GM19324 (cell line): ENCODE measurements at regions not wholly inside any gene's neighbourhood (a gene's known extent, or its start where the extent isn't known, plus 50 kb on each side); places are given as distances from the start of the nearest gene placed in this dataset.

Source experiments
- ATAC-seq: cut with Tn5 transposase; IDR thresholded peaks from one replicate; pipeline ENCODE4 v1.9.1; 2021; ENCODE audit warnings: mild to moderate bottlenecking, moderate library complexity; ENCODE audit not compliant: unreplicated experiment, low FRiP score

DNA sequence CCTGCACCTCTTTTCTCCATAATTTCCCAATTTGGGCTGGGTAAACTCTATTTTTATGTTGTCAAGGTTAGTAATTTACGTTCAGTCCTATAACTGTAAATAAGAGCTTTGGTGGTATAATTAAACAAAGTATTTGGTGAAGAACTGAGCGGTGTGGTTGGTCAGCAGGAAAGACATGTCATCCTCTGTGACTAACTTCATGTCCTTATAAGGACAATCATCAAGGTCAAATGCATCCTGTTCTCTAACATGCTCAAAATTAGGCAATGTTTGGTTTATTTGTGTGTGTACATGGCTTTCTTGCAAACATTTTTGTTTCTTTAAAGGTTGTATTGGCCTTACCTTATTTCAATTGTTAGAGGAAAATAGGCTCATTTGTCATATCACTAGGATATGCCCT, 121.5 kb upstream of the NABP1 start:
- no peak for ATAC-seq

DNA sequence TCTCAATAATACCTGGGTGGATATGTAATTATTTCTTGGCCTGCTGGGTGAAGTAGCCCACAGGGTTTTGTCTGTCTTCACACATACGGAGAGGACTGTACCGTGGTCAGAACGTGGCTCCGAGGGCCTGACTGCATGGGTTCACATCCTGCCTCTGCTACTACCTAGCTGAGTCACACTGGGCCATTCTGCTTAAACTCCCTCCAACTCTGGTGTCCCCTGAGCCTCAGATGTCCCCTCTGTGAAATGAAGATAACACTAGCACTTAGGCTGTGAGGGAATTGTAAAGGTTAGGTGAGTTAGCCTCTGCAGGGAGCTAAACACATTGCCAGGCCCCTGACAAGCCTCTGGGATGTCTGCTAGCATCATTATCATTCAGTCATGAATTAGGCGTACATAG, 120.1 kb upstream of the NABP1 start:
- ATAC-seq: no peak

DNA sequence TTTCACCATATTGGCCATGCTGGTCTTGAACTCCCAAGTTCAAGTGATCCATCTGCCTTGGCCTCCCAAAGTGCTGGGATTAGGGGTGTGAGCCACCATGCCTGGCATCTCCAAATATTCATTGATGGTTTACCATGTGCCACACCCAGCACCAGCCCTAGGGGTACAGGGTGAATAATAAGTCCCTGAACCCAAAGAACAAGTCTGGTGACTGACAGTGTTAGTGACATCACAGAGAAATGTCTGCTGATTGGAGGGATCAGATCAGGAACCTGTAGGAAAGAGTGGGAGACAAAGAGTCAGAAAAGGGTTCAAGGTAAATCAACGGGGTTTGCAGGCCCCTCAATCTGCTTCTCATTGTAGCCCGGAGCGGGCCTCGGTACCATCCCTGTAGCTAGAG, 118.4 kb upstream of the NABP1 start:
- no peak for ATAC-seq

DNA sequence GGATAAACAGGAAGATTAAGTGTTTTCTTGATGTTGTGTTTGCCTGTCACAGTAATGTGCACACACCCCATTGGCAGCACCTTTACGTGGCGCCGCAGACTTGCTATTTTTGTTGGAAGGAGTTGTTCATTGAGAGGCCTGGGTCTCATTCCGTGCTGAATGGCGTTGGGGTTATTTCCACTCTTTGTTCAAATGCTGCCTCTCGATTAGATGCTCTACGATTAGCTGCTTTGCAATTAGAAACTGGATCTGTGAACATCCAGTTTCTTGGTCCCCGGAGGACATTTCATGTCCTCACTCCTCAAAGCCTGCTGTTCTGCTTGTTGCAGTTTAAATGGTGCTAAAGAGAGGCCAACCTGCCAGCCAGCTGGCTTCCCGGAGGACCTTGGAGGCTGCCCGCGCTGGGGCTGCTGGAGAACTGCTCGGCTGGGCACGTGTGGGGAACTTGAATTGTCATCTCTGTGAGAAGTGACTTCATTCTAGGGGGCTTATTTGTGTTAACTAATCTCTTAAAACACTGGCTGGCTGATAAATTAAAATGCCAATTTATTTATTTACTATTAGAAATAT, 117.4 kb upstream of the NABP1 start:
- no peak for ATAC-seq

DNA sequence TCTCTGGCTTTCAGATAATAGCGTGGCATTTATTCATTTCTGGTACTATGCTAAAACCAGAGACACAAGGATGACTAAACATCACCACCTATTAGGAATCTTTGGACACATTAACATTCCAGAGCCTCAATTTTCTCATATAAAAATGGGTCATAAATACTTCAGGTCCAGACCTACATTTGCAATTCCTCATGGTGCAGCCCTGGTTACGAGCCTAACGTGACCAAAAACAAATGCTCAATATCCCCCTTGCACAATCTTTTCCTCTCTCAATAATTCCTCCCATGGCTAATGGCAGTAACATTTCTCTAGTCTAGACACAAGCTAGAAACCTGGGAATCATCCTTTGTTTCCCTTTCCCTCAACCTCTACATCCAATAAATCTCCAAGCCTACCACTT, 112.8 kb upstream of the NABP1 start:
- ATAC-seq: no peak

DNA sequence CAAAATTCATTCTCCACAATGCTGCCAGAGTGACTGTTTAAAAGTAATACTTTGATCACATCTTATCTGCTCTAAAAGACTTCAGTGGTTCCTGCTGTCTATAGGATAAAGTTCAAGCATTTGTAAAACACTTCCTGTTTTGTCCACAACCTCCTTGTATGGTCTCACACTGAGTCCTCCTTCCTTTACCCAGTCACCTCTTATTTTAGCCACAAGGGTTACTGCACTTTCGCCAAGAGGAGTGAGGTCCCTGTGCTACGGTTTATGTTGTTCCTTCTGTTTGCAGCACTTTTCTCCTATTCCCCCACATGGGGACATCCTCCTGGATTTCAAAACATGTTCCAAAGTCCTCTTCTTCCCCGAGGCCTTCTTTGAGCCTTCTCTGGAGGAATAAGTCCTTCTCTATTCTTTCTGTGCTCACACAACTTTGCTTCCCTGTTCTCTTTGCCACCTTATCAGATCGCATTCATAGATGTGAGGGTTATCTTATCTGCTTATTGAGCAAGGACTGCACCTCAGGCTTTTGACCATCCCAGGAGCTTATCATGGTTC, 112.2 kb upstream of the NABP1 start:
- ATAC-seq: no peak

DNA sequence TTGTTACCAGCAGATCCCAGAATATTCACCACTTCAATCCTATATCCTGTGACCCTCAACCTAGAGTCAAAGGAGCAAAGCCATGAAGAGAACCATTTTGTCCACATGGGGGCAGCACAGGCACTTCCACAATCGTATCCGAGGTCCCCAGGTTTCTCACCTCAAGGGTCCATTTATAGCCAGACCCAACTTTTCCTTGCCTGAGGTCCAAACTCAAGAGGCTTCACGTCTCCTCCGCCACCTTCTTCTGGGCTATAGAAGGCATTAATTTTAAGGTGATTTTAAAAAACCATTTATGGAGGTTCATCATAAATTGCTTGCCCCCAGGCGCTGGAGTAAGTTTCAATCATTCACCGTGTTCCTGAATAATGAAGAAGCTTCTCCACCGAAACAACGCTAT, 111.6 kb upstream of the NABP1 start:
- peak; percentile 63 for ATAC-seq

DNA sequence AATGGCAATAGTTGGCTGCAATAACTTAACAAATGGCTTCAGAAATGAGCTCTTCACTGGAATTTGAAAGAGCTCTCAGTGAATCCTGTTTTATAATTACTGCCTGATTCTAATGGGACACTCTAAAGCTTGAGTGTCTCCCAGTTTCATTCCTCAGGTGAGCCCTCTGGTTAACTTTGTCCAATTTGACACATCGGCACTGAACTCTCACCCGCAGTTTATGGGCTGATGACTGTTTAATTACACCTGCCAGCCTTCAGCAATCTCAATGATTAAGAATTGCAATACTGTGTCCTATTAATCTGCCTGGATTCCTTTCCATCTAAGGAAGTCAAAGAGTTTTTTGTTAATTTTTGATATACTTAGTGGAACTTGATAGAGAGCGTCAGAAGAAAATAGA, 110.7 kb upstream of the NABP1 start:
- no peak for ATAC-seq

DNA sequence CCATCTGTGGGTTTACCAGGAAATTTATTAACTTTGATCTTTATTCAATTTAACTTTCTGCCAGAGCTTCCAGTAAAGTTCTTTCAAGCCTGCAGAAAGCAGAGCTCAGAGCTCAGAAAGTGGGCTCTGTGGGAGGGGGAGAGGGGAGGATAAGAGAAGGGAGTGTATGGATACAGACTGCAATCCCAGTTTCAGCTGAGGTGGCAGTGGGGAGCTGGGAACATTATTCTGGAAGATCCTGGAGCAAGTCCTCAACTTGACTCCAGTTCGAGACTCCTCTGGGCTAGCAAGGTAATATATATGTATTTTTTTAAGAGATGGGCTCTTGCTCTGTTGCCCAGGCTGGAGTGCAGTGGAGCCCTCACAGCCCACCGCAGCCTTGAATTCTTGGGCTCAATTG, 108.9 kb upstream of the NABP1 start:
- no peak for ATAC-seq

DNA sequence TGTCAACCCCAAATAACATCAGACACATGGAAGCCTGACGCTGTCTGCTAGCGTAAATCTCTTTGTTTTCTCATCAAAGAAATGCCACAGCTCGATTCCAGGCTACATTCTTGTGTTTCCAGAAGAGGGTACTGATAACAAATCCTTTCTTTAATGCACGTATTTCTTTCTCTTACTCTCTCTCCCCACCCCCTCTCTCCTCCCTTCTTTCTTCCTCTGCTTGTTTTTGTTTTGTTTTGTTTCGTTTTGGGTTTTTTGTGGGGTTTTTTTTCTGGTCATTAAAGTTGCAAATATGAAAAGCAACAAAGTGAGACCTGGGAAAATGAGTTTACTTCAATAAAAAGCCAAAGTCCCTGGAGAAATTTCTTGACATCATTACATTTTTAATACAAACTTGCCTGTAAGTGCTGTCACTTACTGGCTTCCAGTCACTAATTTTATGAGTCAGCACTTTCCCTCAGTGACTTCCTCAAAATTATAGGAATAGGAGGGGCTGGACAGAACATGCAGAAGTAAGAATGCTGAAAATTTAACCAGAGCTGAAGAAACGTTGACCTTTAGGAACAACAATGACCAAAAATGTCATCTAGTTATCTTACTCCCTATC, 106.7 kb upstream of the NABP1 start:
- no peak for ATAC-seq

DNA sequence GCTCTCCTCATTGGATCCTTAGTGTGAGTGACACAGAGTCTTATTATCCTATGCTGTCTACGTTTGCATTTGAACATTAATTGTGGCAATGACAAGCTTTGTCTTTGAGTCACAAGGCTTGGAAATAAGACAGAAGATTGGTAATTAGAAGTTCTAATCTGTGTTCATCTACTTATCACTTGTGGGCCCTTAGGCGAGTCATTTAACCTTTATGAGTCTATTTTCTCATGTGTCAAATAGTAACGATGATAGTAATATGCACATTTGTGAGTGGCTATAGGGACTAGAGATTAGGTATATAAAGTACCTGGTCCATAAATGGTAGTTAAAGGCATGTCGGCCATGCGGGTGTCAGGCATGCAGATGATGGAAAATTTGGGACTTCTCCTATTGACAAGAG, 105.6 kb upstream of the NABP1 start:
- ATAC-seq: no peak

DNA sequence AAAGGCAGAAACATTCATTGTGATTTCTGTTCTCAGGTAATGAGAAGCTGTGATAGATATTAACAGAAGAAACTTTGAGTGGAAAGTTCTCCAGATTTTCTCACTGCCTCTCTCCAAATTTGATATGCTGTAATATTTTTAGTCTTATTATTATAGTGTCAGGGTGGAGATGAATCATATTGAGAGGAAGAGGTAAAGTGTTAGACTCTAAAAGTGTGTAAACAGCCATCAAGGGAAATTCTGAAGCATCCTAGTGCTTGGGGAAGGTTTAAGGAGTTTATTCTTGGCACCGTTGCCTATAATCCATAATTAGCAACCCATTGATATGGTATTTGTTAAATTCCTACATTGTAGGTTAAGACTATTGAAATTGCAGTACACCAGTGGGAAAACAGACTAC, 104.7 kb upstream of the NABP1 start:
- ATAC-seq: no peak

DNA sequence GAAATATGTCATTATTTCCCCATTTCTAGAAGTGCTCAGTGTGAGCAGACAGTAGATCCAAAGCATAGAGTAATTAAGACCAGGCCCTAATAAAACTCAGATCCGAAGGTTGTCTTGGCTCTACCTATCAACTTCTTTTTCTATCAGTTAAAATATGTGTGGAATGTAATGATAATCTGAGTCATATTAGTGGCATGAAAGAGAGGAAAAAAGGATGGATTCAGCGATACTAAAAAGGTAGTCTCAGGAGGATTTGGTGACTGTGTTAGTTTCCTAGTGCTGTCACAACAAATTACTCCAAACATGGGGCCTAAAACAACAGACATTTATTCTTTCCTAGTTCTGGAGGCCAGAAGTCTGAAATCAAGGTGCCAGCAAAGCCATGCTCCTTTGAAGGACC, 103.7 kb upstream of the NABP1 start:
- ATAC-seq: no peak

DNA sequence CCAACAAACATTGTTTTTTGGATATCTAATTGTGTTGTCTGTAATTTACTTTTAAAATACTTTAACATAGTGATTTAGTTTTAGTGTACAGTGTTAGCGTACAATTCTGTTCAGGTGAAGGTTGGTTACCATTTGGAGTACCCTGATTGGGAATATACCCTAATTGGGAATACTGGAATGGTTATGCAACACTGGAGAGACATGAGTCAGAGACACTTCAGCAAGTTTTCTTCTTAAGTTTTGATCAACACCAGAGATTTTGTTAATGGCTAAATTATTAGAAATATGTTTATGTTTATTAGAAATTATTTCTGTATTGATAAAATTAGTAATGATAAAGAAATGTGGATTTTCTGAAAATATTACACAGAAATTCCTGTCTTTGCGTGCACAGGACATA, 100.3 kb upstream of the NABP1 start:
- ATAC-seq: no peak

DNA sequence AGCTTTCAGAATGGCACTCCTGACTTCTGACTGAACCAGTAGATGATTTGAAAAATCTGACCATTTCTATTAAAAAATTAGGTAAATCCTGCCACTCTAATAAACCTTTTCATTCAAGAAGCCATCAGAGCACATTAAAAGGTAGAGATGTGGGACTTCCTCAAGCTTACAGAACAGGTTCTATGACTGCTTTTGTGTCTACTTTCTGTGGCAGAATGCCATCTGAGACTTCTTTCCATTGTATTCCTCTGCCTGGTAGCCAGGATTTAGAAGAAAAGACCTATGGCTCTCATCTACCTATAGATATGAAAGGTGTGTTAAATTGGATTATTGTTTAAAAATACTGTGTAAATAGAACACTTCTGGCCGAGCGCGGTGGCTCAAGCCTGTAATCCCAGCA, 99.9 kb upstream of the NABP1 start:
- no peak for ATAC-seq

DNA sequence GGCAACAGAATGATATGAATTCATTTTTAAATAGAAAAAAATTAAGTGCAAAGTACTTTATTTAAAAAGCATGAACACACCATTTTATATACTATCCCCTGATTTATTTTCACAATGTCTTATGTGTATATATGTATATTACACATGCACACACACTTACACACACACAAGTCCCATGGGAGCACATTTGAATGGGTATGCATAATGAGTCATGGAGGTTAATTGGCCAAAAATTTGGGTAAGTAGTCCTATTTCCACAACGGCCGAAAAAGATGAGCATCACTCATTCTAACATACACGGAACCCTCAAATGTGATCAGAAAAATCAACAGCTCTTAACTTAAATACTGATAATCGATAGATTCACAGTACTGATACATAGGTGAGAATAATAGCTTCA, 97.4 kb upstream of the NABP1 start:
- ATAC-seq: no peak

DNA sequence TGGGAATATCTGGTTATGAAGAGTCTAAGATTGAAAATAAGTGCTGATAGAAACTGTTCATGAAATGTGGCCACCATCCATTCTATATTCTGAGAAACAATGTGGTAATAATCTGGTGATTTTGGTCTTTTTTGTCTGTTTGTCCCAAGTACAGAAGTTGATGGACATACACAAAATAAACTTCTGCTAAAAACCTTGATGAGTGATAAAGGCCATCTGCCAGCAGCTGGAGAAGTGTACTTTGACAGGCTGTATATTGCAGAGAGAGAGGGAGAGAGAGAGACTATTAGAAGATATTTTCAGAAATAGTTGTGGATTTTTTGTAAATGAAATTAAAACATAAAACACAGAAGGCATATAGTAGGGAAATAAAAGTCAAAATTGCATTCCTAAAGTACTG, 96.9 kb upstream of the NABP1 start:
- ATAC-seq: no peak

DNA sequence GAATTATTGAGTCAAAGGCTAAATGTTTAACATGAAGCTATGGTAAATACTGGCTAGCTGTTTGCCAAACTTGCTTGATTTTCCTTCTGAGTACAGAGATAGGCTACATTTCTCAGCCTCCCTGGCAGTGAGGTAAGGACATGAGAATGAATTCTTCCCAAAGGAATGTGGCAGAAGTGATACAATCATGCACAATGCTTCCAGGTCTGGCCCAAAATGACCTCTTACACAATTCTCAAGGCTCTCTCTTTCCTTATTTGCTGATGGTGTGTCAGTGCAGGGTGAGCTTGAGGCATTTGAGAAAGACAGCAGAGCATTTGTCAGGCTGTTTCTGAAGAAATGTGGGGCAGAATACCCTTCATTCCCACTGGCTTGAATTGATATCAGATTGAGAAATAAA, 95.6 kb upstream of the NABP1 start:
- ATAC-seq: no peak

DNA sequence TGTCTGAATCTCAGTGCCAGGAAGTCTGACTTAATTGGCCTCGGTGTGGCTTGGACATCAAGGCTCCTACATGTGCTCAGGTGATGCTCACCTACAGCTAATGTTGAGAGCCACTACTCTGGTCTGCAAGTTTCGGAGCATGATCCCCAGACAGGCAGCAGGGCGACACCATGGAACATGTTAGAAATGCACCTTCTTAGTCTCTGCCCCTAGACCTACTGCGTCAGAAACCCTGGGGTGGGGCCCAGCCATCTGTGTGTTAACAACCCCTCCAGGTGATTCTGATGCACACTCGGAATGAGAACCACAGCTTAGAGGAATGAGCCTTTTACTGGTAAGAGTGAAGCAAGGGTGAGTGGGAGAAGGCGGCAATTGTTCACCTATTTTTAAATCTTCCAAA, 86.9 kb upstream of the NABP1 start:
- no peak for ATAC-seq

DNA sequence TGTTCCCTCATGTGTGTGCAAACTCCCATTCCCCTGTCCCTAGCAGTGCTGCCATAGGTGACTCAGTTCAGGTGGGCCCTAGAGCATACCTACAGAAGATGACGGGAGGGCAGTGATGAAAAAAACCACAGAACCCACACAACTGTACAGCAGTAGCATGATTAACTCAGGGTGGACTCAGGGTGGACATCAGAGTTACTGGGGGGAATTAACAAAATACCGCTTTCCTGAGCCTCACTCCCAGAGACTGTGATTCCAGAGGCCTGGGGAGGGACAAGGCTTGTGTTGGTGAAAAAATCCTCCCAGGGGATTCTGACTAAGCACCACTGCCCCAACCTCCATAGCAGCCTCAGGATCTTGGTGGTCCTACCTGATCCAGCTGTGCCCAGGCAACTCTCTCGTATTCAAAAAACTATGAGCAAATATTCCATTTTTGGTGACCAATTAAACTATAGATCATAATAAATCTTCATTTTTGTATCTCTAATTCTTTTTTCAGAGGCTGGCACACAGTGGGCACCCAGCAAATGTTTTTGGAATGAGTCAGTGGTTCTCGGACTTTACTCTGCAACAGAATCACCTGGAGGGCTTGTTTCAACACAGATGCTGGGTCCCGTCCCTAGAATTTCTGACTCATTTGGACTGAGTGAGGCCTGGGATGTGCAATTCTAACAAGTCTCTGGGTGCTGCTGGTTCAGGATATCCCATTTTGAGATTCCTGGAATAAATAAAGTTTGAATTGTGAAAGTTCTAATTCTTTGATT, 84.1 kb upstream of the NABP1 start:
- ATAC-seq: no peak

DNA sequence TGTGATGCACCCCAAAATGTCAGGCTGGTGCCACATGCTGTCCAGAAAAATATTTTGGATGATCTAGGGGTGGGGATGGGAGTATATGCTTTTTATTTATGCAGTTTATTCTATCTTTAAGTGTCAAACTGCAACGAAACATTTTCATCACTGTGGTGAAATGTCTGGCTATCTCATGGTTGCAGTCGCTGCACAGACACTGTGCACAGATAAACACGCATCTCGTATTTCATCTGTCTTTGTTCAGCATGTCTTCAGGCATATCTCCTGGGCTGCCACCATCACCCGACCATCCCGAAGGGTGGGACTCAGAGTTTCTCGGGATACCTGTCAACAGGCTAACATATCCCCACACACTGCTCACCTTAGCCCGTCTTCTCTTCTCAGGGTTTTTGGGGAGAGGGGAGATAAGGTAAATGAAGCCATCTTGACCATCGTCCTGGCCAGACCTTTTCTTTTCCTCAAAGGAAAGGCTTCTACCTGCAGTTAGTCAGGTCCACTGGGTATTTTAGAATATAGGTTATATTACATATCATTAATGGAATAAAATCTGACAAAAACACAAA, 80.7 kb upstream of the NABP1 start:
- no peak for ATAC-seq

DNA sequence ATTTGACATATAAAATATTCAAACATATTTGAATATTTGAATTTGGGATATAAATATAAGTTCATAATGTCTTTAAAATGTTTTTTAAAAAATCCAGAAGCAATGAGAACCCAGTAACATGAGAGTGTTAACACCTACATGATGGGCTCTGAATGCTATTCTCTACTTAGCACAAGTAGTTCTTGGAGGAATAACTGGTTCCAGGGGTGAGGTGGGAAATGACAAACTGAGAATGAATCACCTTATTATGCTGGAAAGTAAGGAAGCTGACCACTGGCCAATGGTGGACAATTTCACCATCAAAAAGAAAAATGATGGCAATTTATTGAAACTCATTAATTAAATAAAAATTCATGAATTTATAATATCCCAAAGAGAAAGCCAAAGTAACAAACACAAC, 79.6 kb upstream of the NABP1 start:
- ATAC-seq: no peak
